Raji (cell line): ENCODE measurements at regions not wholly inside any gene's neighbourhood (a gene's known extent, or its start where the extent isn't known, plus 50 kb on each side); places are given as distances from the start of the nearest gene placed in this dataset.

Source experiments
- POLR2A ChIP-seq: IDR thresholded peaks from 2 replicates; pipeline ENCODE4 v1.6.1; 2011; ENCODE audit warnings: low read depth, low read length, control low read depth; ENCODE audit not compliant: insufficient read depth

DNA sequence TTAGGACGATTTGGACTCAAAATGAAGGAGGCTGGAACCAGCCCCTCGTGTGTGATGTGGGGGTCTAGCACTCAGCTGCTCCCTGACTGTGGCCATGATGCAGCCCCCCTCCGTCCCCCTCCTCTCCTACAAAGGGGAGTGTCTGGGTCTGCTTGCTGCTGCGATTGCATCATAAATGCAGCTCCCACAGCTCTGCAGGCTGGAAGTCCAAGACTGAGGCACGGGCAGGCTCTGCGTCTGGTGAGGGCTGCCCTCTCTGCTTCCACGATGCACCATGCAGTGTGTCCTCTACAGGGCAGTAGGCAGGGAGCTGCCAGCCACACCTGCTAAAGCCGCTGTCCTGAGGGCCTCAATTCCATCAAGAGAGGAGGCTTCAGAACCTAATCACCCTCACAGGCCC is 432.1 kb downstream of the BRD1 start:
- TF ChIP-seq POLR2A: no peak

DNA sequence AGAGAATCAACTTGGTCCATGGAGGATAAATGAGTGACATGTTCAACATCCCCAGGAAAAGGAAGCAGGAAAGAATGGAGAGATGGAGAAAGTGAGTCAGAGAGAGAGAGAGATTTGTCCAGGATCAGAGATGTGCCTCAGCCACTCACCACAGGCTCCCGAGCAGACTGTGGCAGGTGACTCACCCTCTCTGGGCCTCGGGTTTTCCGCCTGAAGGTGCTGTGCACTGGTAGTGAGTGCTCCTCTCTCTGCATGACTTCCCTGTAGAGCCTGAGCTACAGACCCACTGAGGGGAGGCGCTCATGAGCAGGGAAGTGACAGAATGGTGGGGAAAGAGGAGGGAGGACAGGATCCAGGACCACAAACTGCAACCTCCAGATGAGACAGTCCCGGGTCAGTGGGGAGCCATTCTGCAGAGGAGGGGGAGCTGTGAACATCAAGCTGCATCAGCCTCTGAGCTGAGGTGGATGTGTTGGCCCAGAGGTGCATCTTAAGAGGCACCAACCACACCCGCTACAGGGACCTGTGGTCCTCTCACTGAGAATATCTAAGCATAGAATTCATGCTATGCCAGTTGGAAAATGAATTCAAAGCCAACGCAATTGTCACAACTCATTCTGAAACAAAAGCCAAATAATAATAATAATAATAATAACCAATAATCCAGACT is 433.4 kb downstream of the BRD1 start:
- TF ChIP-seq POLR2A: no peak

DNA sequence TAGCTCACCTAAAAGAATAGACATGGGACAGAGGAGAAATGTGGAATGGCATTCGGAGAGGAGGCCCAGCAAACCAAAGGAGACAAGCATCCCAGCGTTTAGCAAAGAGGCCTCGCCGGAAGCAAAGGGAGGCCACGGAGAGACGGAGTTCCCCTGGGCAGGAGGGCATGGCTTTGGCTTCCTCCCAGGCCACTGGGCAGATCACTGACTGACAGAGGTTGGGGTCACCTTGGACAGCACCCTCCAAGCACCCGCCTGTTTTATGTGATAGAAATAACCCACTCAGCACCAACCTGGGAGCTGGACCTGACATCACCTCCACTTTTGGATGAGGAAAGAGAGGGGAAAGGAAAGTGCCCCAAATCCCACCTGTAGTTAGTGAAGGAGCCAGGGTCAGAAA is 434.1 kb downstream of the BRD1 start:
- TF ChIP-seq POLR2A: no peak

- TF ChIP-seq POLR2A: no peak
Measured at GRCh38 chr22:49392841-49393510, 434.7 kb downstream of the BRD1 start.

DNA sequence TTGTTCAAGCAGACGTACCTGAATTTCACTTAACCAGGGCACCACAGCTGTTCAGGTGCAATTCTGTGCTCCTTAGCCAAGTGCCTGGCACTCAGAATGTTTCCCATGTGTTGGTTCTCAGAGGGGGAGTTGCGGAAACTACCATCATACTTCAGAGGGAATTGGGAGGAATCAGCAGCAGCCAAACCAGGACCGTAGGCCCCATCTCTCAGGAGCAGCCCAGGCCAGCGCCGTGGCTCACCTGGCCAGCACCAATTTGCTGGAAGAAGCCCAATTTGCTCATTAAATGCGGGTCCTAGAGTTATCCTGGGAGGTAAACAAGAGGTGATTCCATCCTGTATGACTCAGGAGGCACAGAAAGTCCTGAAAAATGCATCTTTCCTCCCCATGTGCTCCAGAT is 435.4 kb downstream of the BRD1 start:
- no peak for TF ChIP-seq POLR2A

DNA sequence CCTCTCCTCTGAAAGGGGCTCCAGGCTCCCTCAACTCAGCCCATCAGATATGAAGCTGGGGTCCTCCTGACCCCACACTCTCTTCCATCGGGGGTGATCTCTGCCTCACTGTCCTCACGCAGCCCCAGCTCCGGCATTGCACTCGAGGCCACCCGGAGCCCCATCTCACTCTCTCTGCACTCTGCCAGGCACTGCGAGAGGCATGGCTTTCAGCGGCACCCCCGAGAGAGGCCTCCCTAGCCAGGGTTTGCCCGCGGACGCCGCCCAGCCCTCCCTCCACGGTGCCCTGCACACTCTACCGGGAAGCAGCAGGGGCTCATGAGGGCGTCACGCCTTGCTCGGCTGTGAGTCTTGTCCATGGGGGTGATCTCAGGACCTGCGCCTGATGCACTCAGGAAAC is 436.2 kb downstream of the BRD1 start:
- TF ChIP-seq POLR2A: no peak

GRCh38 chr22:49390954-49391353 is 436.7 kb downstream of the BRD1 start:
- no peak for TF ChIP-seq POLR2A

DNA sequence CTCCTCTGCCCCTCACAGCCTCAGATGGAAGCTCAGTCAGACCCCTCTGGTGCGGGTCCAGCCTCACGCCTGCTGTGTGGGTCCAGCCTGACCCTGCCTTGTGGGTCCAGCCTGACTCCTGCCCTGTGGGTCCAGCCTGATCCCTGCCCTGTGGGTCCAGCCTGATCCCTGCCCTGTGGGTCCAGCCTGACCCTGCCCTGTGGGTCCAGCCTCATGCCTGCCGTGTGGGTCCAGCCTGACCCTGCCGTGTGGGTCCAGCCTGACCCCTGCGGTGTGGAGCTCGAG is 445.3 kb downstream of the BRD1 start:
- no peak for TF ChIP-seq POLR2A

DNA sequence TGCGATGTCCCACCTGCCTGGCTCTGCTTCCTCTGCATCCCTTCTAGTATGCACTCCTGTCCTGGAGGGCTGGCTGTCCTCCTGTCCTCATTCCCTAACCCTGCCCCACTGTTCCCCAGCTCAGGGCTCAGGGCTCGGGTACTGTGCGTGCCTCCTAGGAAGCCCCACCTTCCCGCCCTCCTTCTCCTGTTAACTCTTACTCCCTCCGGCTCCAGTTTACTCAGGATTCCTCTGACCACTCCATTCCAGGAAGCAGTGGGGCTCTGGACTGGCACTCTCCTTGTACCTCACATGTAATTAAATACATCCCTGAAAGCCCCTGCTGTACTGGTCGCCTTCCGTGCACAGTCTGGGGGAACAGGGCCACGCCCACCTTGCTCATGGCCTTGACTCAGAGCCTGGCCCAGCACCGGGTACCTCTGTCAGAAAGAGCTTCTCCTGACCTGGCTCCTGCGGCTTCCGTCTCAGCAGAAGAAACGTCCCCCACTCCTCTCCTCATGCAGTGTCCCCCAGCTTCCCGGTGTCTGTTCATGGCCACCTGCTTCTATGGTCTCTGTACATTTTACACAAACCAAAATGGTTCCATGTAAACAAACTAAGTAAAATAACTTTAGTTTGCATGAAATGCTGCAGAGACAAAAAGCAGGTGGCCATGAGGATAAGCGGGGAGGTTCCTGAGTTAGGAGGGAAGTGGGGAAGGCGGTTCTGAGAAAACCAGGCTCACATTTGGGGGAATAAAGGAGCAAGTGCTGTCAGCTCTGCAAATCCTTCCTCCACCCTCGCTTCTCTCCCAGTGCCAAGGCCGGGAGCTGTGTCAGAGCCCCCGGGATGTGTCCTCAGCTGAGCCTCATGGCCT is 445.9 kb downstream of the BRD1 start:
- no peak for TF ChIP-seq POLR2A

DNA sequence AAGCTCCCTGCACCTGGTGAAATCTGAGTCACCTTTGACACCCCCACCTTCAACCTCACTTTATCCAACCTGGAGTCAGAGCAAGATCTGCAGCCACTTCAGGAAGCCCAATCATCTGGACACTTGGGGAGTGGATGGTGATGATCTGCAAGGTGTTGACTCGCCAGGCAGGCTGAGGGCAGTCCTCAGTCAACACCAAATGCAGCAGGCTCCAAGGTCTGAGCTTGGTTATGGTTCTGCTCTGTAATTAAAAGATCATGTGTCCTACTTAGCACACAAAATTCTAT is 446.9 kb downstream of the BRD1 start:
- TF ChIP-seq POLR2A: no peak

DNA sequence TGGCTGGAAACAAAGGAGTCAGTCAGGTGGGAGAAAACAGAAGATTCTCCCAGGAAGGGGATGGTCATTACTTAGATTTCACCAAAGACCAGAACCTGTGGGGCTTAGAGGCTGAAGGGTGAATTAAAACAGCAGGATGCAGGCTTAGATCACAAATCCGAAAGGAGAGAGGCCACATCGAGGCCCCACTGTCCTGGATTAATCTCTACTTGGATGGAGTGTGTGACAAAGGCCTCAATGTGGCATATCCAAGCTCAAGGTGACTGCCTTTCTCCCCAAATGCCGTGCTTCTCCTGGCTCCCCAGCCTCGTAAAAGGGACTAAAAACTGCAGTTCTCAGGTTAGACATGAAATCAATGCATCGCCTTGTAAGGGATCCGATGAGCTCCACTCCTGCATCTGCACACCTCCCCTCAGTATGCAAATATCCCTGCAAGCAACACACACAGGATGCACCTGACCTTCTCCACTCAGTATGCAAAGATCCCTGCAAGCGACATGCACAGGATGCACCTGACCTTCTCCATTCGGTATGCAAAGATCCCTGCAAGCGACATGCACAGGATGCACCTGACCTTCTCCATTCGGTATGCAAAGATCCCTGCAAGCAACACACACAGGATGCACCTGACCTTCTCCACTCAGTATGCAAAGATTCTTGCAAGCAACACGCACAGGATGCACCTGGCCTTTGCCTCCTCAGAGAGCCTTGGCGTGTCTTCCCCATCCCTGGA is 447.4 kb downstream of the BRD1 start:
- TF ChIP-seq POLR2A: no peak

DNA sequence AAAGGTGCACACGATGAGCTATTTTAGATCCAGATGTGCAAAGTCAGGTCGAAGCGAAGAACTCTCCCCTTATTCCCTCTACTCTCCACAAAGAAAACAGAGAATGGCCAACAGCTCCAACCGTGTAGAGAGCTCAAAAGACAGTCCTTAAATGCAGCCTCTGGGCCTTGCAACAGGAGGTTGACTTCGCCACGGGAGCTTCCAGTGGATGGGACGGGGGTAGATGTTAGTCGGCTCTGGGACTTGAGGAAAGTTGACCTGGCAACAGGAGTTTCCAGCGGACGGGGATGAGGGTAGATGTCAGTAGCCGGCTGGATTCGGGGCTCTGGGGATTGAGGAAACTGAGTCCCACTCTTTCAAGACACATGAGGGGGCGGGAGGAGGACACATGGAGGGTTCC is 450.4 kb downstream of the BRD1 start:
- no peak for TF ChIP-seq POLR2A

- no peak for TF ChIP-seq POLR2A
Measured at GRCh38 chr22:49373801-49374226, 453.9 kb downstream of the BRD1 start.

GRCh38 chr22:49373289-49373666 is 454.4 kb downstream of the BRD1 start:
- no peak for TF ChIP-seq POLR2A

GRCh38 chr22:49372530-49373288 is 455.0 kb downstream of the BRD1 start:
- no peak for TF ChIP-seq POLR2A
